T47D (cell line): ENCODE measurements at regions not wholly inside any gene's neighbourhood (a gene's known extent, or its start where the extent isn't known, plus 50 kb on each side); places are given as distances from the start of the nearest gene placed in this dataset.

Source experiments
- DNase-seq, 2 experiments: peaks; one replicate each; pipeline versions ENCODE4 v3.0.0 to v3.0.0-alpha.2; 2011 to 2012; ENCODE audit warnings: low read depth in 1 of 2, low spot score in 1 of 2
- JUND ChIP-seq: IDR thresholded peaks from 2 replicates; pipeline ENCODE4 v1.6.1; 2012; ENCODE audit warnings: low read depth
- in situ Hi-C: cut with HindIII; loops from 2 replicates; pipeline ENCODE4 v1.10.0; 2016; ENCODE audit warnings: low sequenced_read_pairs, low pct_unique_long_range_greater_than_20kb

DNA sequence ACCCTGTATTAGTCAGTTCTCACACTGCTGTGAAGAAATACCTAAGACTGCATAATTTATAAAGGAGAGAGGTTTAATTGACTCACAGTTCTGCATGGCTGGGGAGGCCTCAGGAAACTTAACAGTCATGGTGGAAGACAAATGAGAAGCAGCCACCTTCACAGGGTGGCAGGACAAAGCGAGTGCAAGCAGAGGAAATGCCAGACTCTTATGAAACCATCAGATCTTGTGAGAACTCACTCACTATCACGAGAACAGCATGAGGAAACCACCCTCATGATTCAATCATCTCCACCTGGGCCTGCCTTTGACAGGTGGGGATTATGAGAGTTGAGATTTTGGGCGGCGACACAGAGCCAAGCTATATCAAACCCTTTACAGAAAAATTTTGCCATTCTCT, 722.4 kb downstream of the RAB28 start:
- TF ChIP-seq JUND = no peak
- no peak for DNase-seq
- in situ Hi-C loops = no loop called here

DNA sequence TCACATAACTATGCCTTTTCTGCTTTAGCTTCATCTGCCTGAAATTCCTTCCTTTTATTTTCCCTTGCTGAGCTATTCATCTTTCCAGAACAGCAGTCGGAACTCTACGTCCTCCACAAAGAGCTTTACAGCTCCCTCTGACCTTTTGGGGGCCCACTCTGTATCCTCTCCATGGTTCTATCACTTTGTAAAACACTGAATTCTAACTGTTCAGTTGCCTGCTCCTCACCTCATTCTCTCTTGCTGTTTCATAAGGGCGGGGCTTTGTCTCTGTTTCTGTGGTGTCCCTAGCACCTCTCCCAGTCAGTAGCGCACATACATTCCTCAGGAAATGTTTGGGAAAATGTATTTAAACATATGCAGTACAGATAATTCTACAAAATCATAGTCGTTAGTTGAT, 737.0 kb downstream of the RAB28 start:
- in situ Hi-C loops = no loop called here
- no peak for DNase-seq

DNA sequence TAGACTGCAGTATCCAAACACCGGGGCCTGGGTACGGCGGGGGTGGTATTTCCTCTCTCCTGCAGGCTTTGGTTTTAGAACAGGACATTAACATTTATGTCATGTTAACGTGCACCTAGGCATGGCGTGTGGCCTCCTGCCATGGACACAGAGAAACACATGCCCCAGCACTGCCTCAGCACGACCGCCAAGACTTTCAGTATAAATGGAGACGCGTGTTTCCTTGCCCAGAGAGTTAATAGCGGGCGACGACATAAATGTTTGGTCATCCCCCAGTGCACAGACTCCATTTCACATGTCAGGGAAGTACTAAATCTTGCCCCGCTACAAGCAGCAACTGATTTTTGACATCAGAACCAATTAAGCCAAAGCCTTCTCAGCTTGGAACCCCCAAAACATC, 737.9 kb downstream of the RAB28 start:
- TF ChIP-seq JUND = no peak
- no peak for DNase-seq
- in situ Hi-C loops = no loop called here

More for the DNA sequence above, 737.0 kb downstream of the RAB28 start:
- no peak for TF ChIP-seq JUND

DNA sequence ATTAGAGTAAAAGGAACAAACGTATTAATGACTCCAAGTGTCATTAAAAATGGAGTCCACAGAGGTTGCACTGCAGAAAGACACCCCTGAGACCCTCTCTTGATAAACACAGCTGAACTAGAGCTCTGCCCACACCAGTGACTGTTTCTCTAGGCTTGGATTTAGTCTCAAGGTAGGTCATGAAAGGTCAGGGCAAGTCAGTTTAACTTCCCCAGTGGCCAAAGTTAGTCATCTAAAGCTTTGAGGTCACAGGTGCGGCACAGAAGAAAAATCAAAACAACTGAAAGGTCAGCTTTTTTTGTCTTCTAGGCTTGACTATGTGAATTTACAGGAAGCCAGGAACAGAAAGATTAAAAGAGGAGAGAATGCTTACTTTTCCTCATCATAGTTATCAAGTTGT, 749.6 kb downstream of the RAB28 start:
- no peak for TF ChIP-seq JUND
- no peak for DNase-seq
- in situ Hi-C loops = no loop called here

DNA sequence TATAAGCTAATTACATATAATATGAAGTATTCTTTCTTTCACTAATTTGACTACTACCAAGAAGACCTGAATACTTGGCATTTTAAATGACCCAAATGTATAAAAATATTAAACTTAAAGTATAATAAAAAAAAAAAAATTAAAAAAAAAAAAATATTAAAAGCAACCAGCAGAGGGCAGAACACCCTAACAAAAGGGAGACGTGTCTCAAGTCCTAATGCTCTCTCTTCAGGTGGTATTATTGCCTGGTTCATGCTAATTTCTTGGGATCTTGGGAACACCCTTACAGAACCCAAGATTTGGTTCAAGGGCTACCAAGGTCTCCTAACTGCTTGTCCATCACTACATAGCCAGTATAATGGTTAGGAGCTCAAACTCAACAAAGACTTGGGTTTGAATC, 754.8 kb downstream of the RAB28 start:
- in situ Hi-C loops = no loop called here
- peak in 1 of 2 experiments; percentile 26 for DNase-seq
- no peak for TF ChIP-seq JUND

DNA sequence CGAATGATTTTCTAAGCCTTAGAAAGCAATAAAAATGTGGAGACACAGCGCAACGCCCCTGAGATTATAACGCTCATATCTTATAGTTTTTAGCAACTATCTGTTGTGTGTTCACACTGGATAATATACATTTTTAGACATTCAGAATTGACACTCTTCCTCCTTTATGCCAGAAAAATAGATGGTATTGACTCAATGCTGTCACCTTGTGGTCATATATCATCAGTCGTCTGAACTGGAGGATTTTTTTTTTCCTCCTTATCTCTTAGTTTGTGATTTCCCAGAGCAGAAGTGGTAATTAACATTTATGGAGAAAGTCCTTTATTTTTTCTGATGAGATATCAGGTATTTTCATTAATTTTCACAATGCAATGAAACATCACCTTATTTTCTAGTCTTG, 759.6 kb downstream of the RAB28 start:
- in situ Hi-C loops = no loop called here
- TF ChIP-seq JUND = no peak
- DNase-seq = no peak

DNA sequence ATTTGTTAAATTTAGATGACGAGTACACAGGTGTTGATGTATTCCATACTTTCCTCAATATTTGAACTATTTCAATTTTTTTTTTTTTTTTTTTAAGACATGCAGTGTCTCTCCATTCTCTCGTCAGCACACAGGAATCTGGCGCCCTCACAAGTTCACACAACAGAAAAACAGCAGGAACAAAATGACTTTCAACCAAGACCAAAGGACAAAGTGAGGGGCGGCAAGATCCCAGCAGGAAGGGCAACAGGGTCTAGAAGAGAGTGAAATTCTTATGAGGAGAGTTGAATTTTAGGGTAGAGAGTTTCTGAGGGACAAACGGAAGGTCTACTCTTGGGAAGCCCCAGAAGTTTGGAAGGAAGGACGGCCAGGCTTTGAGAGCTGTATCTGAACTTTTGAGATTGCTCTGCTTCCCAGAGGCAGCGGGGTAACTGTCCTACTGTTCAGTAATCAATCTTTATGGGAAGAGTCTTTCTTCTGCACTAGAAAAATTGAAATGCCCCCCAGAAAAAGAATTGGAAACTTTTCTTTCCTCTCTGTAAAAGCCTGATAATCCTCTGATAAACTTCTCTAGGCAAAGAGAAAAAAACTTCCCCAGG, 760.2 kb downstream of the RAB28 start:
- peak in 1 of 2 experiments; percentile 15 for DNase-seq
- in situ Hi-C loops = no loop called here
- no peak for TF ChIP-seq JUND

DNA sequence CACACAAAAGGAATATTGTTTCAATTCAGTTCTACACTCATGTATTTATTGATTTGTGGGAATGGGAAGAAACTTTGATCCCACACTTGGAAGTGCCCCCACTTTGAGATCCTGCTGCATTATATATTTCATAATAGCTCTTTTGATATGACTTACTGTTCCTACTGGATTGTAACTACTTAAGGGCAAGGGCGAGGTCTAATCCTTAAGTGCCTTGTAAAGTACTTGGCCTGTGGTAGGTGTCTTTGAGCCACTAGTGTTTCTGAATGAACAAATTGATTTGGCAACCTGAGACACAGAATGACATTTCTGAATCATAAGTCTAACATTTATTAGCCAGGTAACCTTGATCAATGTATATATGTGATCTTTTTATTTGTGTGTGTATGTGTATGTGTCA, 767.2 kb downstream of the RAB28 start:
- TF ChIP-seq JUND = no peak
- DNase-seq = no peak
- in situ Hi-C loops = no loop called here

DNA sequence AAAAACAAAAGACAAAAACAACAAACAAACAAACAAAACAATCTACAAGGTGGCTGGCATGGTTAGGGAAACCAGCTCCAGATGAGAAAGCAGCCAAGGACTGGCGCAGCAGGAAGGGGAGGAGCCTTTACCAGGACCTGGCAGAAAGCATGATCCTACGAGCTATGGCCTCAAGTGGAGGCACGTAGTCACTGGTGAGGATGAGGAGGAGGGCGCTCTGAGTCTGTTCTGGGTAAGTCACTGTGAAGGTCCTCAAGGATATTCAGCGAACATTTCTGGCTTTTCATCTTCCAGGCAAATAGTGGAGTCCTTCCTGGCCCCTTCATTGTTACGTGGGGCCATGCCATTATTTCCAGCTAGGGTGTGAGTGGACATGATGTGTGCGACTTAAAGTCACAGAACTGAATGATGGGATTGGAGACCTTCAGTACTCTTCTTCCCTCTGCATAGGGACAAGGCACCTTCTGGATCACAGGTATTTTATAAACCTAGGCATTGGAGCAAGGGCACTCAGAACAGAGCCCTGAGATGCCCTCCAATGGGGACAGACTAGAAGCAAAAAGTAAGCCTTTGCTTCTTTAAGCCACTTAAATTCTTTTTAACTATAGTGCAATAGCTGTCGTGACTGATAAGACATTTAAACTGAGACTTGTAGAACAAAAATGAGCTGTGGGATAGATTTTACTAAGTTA, 771.3 kb downstream of the RAB28 start:
- DNase-seq = no peak

DNA sequence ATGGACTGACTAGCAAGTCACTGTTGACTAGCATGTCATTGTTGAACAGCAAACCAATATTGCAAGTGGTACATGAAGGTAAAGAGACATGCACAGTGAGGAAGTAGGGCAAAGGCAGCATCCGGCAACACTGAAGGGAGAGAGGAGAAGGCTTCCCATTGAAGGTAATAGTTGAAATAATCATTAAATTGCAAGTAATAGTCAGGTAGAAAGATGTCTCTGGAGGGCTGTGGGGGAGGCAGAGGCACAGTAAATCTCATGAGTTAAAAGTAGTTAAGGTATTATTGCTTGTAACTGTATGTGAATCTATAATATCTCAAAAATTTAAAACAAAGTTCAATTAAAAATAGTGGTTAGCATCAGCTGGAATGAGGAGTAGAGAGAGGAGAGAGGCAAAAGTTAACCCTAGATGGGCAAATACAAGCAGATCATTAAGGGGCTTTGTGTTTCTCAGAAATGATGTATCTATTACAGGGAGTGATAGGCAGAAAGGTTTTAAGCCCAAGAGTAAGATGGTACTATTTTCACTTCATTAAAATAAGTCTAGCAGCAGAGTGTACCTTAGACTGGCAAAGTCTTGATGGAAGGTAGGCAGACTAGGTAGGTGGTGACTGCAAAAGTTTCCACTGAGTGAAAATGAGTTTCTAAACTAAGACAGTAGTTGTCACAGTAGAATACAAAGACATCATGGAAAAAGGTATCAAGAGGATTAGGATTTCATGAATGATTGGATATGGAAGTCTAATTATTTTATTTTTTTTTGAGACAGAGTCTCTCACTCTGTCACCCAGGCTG, 776.6 kb downstream of the RAB28 start:
- TF ChIP-seq JUND = no peak
- in situ Hi-C loops = no loop called here
- no peak for DNase-seq

More for the DNA sequence above, 771.3 kb downstream of the RAB28 start:
- TF ChIP-seq JUND = no peak
- in situ Hi-C loops = no loop called here

DNA sequence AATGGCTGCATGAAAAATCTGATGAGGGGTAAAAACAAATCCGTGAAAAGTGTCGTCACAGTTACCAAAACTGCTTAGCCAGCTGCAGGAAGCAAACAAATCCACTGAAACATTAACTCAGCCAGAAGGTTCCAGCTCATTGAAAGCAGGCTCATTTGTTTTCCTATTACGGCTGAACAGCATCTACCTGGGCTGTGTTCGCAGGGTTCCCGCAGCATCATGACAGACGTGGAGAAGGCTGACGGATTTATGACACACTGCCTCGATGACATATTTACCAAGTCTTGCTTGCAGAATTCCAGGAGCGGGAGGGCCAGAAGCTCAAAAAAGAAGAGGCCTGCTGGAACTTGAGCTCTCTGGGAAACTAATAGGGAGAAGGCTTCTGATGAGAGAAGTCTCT, 781.1 kb downstream of the RAB28 start:
- TF ChIP-seq JUND = no peak
- in situ Hi-C loops = no loop called here
- DNase-seq = no peak

DNA sequence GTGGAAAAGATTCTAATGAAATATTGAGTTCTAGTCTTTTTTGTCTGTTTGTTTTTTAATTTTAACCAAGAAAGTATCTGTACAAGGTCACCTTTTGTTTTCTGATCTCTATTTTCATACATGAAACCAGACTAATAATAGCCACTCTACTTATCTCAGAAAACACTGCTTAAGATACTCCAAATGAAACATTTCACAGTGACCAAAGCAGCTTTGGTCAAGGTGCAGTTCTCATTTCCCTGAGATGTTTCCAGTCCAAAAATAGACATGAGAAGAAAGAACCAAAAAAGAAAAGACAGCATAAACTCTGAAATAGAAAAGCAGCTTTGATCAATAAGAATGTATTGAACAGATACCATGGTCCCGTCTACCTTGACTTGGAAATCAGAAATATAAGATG, 782.8 kb downstream of the RAB28 start:
- no peak for DNase-seq
- no peak for TF ChIP-seq JUND
- in situ Hi-C loops = no loop called here

DNA sequence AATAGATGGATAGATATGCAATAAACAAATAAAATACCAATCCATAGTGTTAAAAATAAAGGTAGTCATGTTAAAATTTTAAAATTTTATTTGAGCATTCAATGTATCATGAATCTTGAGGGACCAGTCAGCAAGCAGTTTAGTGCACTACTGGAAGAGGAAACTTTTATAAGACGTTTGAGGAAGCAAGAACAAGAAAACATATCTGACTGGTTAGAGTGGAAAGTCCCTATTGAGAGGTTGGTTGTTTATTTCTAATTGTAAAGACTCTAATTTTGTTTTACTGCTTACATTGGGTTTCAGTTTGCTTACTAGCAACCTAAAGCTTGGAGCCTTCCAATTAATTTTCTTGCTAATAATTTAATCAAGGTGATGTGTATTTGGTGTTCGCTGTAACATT, 786.2 kb downstream of the RAB28 start:
- in situ Hi-C loops = no loop called here
- no peak for TF ChIP-seq JUND
- no peak for DNase-seq
